Kidney glomerular epithelial cell (primary cell): ENCODE measurements at regions not wholly inside any gene's neighbourhood (a gene's known extent, or its start where the extent isn't known, plus 50 kb on each side); places are given as distances from the start of the nearest gene placed in this dataset.

Experiments
- DNase-seq: peaks from one replicate; lab custom pipeline; 2025; lab: John Stamatoyannopoulos, UW

- DNase-seq: no peak
Observed at GRCh38 chr2:2641541-2642410, 310.7 kb upstream of the MYT1L start.

DNA sequence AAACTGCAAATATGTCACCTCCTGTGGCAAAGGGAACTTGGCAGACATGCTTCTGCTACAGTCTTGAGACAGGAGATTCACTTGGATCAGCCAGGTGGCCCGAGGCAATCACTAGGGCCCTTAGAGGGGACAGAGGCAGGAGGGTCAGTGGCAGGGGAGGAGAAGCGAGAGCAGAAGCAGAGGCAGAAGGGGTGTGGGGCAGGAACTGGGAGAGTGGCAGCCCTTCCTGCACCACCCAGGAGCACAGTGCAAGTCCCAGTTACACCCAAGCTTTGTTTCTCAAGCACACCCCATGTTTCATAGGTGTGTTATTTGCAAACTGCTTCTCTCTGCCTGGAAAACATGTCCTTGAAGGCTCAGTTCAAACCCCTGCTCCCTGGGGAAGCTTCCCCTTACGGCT lies 309.7 kb upstream of the MYT1L start:
- DNase-seq: no peak

DNA sequence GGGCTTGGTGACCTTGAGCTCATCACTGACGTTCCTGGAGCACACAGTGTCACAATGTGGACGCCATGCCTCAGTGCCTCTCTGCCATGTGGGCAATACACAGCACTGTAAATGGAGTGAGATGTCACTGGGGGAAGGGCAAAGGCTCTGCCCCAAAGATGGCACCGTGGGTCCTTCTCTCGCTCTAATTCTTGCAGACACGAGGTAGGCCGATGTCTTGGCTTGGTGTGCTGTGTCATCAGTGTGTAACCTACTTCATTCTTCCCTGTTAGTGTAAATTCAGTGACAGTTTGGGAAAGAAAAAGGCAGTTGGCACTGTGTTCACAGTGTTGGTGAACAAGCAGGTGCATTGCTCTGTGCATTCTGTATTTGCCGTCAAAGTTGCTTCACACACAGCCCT lies 309.3 kb upstream of the MYT1L start:
- no peak for DNase-seq

- no peak for DNase-seq
Observed at GRCh38 chr2:2639251-2640139, 308.4 kb upstream of the MYT1L start.

- DNase-seq: no peak
Observed at GRCh38 chr2:2638547-2639220, 307.6 kb upstream of the MYT1L start.

GRCh38 chr2:2636813-2637212 lies 305.7 kb upstream of the MYT1L start:
- DNase-seq: no peak

- no peak for DNase-seq
Observed at GRCh38 chr2:2635025-2635528, 304.0 kb upstream of the MYT1L start.

GRCh38 chr2:2633017-2633416 lies 301.9 kb upstream of the MYT1L start:
- DNase-seq: no peak

DNA sequence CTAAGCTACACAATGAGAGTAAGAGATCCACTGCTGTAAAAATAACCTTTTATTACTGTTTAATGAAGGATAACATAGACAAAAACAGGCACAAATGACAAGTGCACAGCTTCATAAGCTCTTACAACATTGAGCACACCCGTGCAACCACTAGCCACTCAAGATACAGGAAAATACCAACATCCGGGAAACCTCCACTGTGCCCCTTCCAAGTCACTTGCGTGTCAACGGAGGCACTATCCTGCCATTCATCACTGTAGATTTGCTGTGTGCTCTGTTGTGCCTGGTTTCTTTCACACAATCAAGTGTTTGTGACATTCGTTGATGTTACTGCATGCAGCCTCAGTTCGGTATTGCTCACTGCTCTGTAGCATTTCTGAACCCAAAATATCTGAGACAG lies 292.9 kb upstream of the MYT1L start:
- DNase-seq: no peak

DNA sequence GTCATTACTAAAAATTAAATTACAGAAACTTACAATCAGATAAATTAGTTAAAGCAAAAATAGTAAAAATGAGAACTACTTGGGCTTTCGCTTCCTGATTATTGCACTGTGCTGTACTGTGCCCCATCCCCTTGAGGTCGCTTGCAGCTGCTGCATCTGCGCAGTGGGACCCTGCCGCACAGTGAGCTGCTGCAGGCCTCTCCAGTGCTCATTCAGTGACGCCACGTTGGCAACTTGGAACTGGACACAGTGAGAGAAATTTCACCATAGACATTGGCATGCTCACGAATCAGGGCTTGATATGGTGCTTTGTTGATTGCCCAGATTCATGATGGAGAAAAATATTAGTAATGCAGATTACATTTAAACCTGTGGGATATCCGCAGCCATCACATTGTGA lies 290.8 kb upstream of the MYT1L start:
- DNase-seq: no peak

GRCh38 chr2:2620604-2621003 lies 289.5 kb upstream of the MYT1L start:
- DNase-seq: no peak

DNA sequence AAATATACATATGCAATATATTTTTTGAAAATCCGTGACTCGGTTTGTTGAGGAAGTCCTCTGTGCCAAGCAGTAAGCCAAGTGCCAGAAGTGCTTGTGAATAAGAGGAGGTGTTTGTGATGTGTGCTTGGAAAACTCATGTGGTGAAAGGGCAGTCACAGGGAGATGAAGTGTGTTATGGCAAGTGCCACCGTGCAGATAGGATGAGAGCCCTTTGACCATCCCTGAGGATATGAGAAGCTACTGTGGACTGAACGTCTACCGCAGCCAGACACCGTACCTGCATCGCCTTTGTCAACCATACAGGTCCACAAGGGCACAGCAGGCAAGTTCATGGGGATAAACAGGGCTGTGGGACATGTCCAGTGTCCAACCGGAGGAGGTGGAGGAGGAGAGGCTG lies 288.9 kb upstream of the MYT1L start:
- no peak for DNase-seq

GRCh38 chr2:2614452-2614851 lies 283.4 kb upstream of the MYT1L start:
- DNase-seq: no peak

DNA sequence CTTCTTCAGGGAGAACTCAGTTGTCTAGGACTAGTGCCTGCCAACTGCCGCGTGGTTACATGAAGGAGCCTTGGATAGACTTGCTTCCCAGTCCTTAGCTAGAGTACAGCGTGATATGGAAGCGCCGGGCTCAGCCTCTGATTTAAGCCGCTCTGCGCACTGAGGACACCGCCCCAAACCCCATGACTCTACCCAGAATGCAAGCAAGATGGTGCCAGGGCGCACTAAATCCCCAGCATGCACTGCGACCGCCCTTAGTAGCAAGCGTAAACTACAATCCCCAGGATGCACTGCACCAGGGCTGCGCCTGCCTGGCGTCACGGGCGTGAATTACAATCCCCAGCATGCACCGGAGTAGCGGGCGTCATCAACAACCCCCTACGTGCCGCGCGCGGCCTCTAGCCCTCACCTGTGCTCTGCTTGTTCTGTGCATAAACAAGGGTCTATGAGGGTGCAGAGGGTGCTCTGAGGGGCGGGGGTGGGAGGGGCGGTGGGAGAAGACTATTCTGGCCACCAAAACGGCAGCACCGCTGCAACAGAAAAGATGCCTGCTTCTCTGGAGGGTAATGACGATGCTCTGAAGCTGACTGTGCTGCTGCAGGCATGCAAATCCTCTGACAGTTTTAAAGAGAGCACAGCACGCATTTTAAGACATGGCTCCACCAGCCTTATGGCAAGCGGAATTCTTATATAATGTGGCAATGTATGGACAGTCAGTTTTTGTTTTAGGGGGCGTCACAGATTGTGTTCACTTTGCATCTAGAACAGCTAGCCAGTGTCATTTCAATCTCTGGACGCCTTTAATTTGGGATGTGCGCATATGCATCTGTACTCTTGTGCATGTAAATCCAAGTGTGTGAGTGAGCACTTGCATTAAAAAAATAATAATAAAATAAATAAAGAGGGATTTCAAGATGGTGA lies 282.5 kb upstream of the MYT1L start:
- peak; percentile 92 for DNase-seq

DNA sequence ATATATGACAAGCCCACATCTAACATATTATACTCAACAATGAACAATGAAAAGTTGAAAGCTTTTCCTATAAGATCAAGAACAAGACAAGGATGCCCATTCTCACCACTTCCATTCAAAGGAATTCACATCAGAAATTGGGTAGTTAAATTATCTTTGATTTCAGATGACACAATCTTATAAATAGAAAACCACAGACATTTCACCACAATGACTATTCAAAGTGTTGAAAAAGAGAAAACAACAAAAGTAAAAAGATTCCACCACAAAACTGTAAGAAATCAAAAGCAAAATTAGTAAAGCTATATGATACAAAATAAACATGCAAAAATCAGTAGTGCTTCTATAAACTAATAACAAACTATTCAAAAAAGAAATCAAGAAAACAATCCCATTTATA lies 279.7 kb upstream of the MYT1L start:
- DNase-seq: no peak

GRCh38 chr2:2600366-2600765 lies 269.3 kb upstream of the MYT1L start:
- DNase-seq: no peak

DNA sequence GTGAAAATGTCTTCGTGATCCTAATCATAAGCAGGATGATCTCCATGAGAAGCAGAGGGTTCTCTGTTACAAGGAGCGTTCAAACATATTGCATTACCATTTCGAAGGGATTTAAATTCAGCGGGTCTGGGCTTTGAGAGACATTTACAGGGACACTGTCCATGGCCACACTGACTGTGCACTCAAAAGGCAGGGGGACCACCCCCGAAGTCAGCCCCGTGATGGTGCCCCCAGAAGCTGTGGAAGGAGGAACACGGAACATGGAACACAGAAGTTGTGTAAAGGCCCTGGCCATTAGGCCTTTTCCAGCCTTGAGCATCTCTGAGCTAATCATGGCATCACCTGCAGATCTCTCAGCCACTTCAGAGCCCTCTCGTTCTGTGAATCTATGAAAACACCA lies 268.4 kb upstream of the MYT1L start:
- DNase-seq: no peak

DNA sequence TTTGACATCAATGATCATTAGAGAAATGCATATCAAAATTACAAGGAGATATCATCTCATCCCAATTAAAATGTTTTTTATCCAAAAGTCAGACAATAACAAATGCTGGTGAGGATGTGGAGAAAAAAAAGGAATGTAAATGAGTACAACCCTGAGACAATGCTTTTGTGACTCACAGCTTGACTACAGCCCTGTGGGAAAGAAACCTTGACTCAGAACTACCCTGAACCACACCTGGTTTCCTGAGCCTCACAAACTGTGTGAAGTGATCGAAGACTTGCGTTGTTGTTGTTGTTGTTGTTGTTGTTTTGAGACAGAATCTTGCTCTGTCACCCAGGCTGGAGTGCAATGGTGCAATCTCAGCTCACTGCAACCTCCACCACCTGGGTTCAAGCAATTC lies 266.6 kb upstream of the MYT1L start:
- DNase-seq: no peak

DNA sequence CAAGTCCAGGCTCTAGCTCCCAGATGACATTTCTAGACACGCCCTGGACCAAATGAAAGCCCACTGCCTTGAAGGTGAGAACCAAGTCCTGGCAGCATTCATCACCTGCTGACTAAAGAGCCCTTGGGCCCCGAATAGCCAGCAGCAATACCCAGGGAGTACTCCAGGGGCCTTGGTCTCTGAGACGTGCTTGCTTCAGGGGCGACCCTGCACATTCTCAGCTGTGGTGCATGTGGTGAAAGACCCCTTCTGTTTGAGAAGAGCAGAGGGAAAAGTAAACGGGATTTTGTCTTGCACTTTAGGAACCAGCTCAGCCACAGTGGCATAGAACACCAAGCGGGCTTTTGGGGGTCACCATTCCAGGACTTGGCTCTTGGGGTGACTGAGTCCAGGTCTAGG lies 260.5 kb upstream of the MYT1L start:
- no peak for DNase-seq

- DNase-seq: no peak
Observed at GRCh38 chr2:2590841-2591541, 259.9 kb upstream of the MYT1L start.

- no peak for DNase-seq
Observed at GRCh38 chr2:2590141-2590540, 259.1 kb upstream of the MYT1L start.
